ENCODE measurements at regions not wholly inside any gene's neighbourhood (a gene's known extent, or its start where the extent isn't known, plus 50 kb on each side); places are given as distances from the start of the nearest gene placed in this dataset.
"Not testable (repeated sequence)": the region's sequence is repeated elsewhere in the genome, so short reads cannot be mapped to it uniquely, and the experiment has no call there.

- WGBS, 2 donors = 95 to 98% methylated on average over 11 of the region's 11 CpGs
- TF ChIP-seq POLR2A (IDR thresholded peaks at IDR 0.05) (no peak), CTCF (IDR thresholded peaks at IDR 0.05) (no peak)
Measured at GRCh38 chr4:123020285-123020684, 97.9 kb upstream of the NUDT6 start.

DNA sequence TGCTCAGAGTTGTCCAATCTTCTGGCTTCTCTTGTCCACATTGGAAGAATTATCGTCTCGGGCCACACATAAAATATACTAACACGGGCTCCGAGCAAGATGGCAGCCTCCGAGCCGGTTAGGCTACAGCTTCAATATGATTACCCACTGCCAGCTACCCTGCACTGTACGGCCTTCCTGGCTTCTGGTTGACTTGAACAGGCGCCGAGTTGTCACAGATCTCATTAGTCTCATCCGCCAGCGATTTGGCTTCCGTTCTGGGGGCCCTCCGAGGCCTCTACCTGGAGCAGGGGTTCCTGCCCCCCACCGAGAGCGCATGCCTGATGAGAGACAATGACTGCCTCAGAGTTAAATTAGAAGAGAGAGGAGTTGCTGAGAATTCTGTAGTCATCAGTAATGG lies 101.2 kb upstream of the NUDT6 start:
- no peak overlapping the region for H3K4me3 ChIP-seq (ENCODE audit: low read depth, poor library complexity, severe bottlenecking)
- intact Hi-C loops (cut with DNase I; ENCODE audit: low total_unique reads) = no loop called here
- WGBS, 2 donors = 97 to 98% methylated on average over 15 of the region's 15 CpGs
- DNase-seq (ENCODE audit: low spot score in 2 of 2) = no peak
- TF ChIP-seq CTCF (IDR thresholded peaks at IDR 0.05) = no peak
- no peak for TF ChIP-seq POLR2A (IDR thresholded peaks at IDR 0.05)

More at GRCh38 chr4:123020285-123020684, 97.9 kb upstream of the NUDT6 start:
- intact Hi-C loops (cut with DNase I; ENCODE audit: low total_unique reads) = no loop called here
- no peak overlapping the region for H3K4me3 ChIP-seq (ENCODE audit: low read depth, poor library complexity, severe bottlenecking)
- DNase-seq (ENCODE audit: low spot score in 2 of 2) = no peak

GRCh38 chr4:123024710-123025109 lies 102.3 kb upstream of the NUDT6 start:
- intact Hi-C loops (cut with DNase I; ENCODE audit: low total_unique reads) = no loop called here
- no peak overlapping the region for H3K4me3 ChIP-seq (ENCODE audit: low read depth, poor library complexity, severe bottlenecking)
- no peak for TF ChIP-seq POLR2A (IDR thresholded peaks at IDR 0.05)
- TF ChIP-seq CTCF (IDR thresholded peaks at IDR 0.05) = no peak
- no peak for DNase-seq (ENCODE audit: low spot score in 2 of 2)
- WGBS, 2 donors = 71 to 76% methylated on average over 6 of the region's 6 CpGs

- intact Hi-C loops (cut with DNase I; ENCODE audit: low total_unique reads) = no loop called here
- no peak for DNase-seq (ENCODE audit: low spot score in 2 of 2)
- no peak for TF ChIP-seq POLR2A (IDR thresholded peaks at IDR 0.05)
- TF ChIP-seq CTCF (IDR thresholded peaks at IDR 0.05) = no peak
- WGBS, 2 donors = 88% methylated on average over 4 of the region's 4 CpGs
- H3K4me3 ChIP-seq (ENCODE audit: low read depth, poor library complexity, severe bottlenecking) = no peak overlapping the region
Measured at GRCh38 chr4:123025398-123025797, 103.0 kb upstream of the NUDT6 start.

- H3K4me3 ChIP-seq (ENCODE audit: low read depth, poor library complexity, severe bottlenecking); DNase-seq (ENCODE audit: low spot score in 2 of 2); intact Hi-C loops (cut with DNase I; ENCODE audit: low total_unique reads): not testable (repeated sequence)
- WGBS, 2 donors = 31 to 41% methylated on average over 2 of the region's 2 CpGs
Measured at GRCh38 chr4:123026015-123026414, 103.6 kb upstream of the NUDT6 start.

GRCh38 chr4:123031664-123032063 lies 109.3 kb upstream of the NUDT6 start:
- no peak for DNase-seq (ENCODE audit: low spot score in 2 of 2)
- TF ChIP-seq POLR2A (IDR thresholded peaks at IDR 0.05) (no peak), CTCF (IDR thresholded peaks at IDR 0.05) (no peak)
- intact Hi-C loops (cut with DNase I; ENCODE audit: low total_unique reads) = no loop called here
- H3K4me3 ChIP-seq (ENCODE audit: low read depth, poor library complexity, severe bottlenecking) = no peak overlapping the region
- 70 to 73% methylated on average over 2 of the region's 2 CpGs for WGBS, 2 donors
